Panc1 (cell line): ENCODE measurements at regions not wholly inside any gene's neighbourhood (a gene's known extent, or its start where the extent isn't known, plus 50 kb on each side); places are given as distances from the start of the nearest gene placed in this dataset.
"Not testable (repeated sequence)": the region's sequence is repeated elsewhere in the genome, so short reads cannot be mapped to it uniquely, and the experiment has no call there.

Experiments
- ATAC-seq: fragments of 200-7000 bp; cut with Tn5 transposase; 2 replicates; pipeline ENCODE4 v1.9.1; 2020; ENCODE audit warnings: mild to moderate bottlenecking, moderate library complexity
- BruUV-seq: library from RNA; stranded (reverse); fragments of 400-500 nt; replicated peaks from 2 replicates; lab custom pipeline; 2021; lab: Mats Ljungman, UMichigan
- CTCF ChIA-PET: fragments of 300-600 bp; sonication (Branson Sonifier 250); formaldehyde crosslinking; loops from one replicate; lab custom pipeline; 2022; ENCODE audit warnings: antibody characterized with exemption; lab: Charles Lee
- POLR2A ChIA-PET: fragments of 300-600 bp; sonication (Branson Sonifier 250); formaldehyde crosslinking; loops from one replicate; lab custom pipeline; 2022; ENCODE audit warnings: antibody characterized with exemption; lab: Charles Lee
- DNase-seq: peaks from one replicate; pipeline ENCODE4 v3.0.0-alpha.2; 2010; ENCODE audit warnings: low read depth, low spot score
- H3K27ac ChIP-seq: 2 replicates; pipeline ENCODE4 v1.5.1; 2011; ENCODE audit warnings: mild to moderate bottlenecking, low read length, inconsistent platforms
- H3K27me3 ChIP-seq: fragments of 200-500 bp; sonication (Bioruptor generic); 2 replicates; pipeline ENCODE4 v1.6.0; 2014; ENCODE audit warnings: low read length, inconsistent platforms; ENCODE audit not compliant: control insufficient read depth, insufficient read depth
- H3K36me3 ChIP-seq: fragments of 200-500 bp; sonication (Bioruptor generic); 2 replicates; pipeline ENCODE4 v1.5.1; 2014; ENCODE audit warnings: inconsistent platforms, mild to moderate bottlenecking, low read length, moderate library complexity; ENCODE audit not compliant: control insufficient read depth, insufficient read depth
- H3K4me1 ChIP-seq: 2 replicates; pipeline ENCODE4 v1.5.1; 2011; ENCODE audit warnings: inconsistent platforms, mild to moderate bottlenecking, low read length, moderate library complexity; ENCODE audit not compliant: control insufficient read depth, insufficient read depth
- H3K4me3 ChIP-seq, 2 experiments: 2 replicates each; pipeline ENCODE4 v1.5.1; 2011 to 2012; ENCODE audit warnings: low read depth in 2 of 2, low read length in 2 of 2, mild to moderate bottlenecking in 2 of 2, inconsistent platforms in 1 of 2, moderate library complexity in 1 of 2
- H3K9me3 ChIP-seq: fragments of 200-500 bp; sonication (Bioruptor generic); 2 replicates; pipeline ENCODE4 v1.5.1; 2014; ENCODE audit warnings: low read depth, mild to moderate bottlenecking, inconsistent platforms, low read length, moderate library complexity; ENCODE audit not compliant: control insufficient read depth, insufficient read depth
- POLR2AphosphoS5 ChIP-seq: IDR thresholded peaks from 2 replicates; pipeline ENCODE4 v1.6.1; 2012; ENCODE audit warnings: mild to moderate bottlenecking, low read depth, low read length, moderate library complexity
- REST ChIP-seq, 2 experiments: IDR thresholded peaks; 2 replicates each; pipeline ENCODE4 v1.6.1; 2011 to 2012; ENCODE audit warnings: low read depth in 2 of 2, control low read depth in 1 of 2, low read length in 1 of 2, mild to moderate bottlenecking in 1 of 2, moderate library complexity in 1 of 2; ENCODE audit not compliant: insufficient read depth in 1 of 2
- SIN3A ChIP-seq: IDR thresholded peaks from 2 replicates; pipeline ENCODE4 v1.6.1; 2012; ENCODE audit warnings: low read depth, mild to moderate bottlenecking, low read length, moderate library complexity, borderline replicate concordance; ENCODE audit not compliant: insufficient read depth
- TCF7L2 ChIP-seq: IDR thresholded peaks from 2 replicates; pipeline ENCODE4 v1.6.1; 2011; ENCODE audit warnings: mild to moderate bottlenecking, low read depth, low read length, inconsistent platforms
- in situ Hi-C: cut with HindIII; loops from 2 replicates; pipeline ENCODE4 v1.10.0; 2016; ENCODE audit warnings: low sequenced_read_pairs, low pct_unique_long_range_greater_than_20kb
- intact Hi-C: fragments of 100-400 bp; cut with micrococcal nuclease; formaldehyde crosslinking; loops from one replicate; pipeline ENCODE4 v1.10.0; 2022; ENCODE audit not compliant: unreplicated experiment
- TF ChIP-seq, protein P1 (sequence below): fragments of 450-650 bp; IDR thresholded peaks from 2 replicates; pipeline ENCODE4 v1.5.1; 2017; ENCODE audit warnings: mild to moderate bottlenecking

DNA sequence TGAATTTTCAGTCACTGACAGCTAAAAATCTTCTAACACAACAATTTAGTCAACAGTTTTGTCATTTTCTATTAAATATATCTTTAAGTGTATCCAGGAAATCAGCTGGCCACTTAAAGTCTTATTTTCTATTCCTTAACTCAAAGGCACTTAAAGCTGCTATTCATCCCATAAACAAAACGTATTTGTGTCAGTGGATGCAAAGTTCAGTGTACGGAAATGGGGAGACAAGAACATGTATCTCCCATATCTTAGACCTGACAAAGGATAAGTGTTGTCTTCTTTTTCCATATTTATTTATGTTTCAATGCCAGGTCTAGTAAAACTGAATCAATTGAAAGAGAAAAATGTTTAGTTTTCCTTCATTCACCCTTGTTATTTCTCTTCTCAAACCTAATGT lies 409.8 kb upstream of the KLHL1 start:
- Histone ChIP-seq H3K4me3 (no peak overlapping the region), H3K9me3 (no peaks in the 10 kb centered on the region), H3K4me1 (no peaks in the 10 kb centered on the region), H3K27me3 (no peaks in the 10 kb centered on the region), H3K36me3 (no peaks in the 10 kb centered on the region), H3K27ac (no peak overlapping the region)
- intact Hi-C loops = no loop called here
- in situ Hi-C loops = no loop called here
- ATAC-seq = no peak
- no TSS peak for BruUV-seq
- CTCF ChIA-PET = no interaction called here
- TF ChIP-seq SIN3A (no peak), REST (IDR thresholded peaks at IDR 0.05; ENCODE audit: insufficient read depth in 1 of 2, low read depth in 2 of 2, low read length in 1 of 2) (no peak), POLR2AphosphoS5 (no peak), TCF7L2 (no peak)
- TF ChIP-seq, protein P1, sequence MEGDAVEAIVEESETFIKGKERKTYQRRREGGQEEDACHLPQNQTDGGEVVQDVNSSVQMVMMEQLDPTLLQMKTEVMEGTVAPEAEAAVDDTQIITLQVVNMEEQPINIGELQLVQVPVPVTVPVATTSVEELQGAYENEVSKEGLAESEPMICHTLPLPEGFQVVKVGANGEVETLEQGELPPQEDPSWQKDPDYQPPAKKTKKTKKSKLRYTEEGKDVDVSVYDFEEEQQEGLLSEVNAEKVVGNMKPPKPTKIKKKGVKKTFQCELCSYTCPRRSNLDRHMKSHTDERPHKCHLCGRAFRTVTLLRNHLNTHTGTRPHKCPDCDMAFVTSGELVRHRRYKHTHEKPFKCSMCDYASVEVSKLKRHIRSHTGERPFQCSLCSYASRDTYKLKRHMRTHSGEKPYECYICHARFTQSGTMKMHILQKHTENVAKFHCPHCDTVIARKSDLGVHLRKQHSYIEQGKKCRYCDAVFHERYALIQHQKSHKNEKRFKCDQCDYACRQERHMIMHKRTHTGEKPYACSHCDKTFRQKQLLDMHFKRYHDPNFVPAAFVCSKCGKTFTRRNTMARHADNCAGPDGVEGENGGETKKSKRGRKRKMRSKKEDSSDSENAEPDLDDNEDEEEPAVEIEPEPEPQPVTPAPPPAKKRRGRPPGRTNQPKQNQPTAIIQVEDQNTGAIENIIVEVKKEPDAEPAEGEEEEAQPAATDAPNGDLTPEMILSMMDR = no peak
- DNase-seq = no peak
- POLR2A ChIA-PET = no interaction called here

DNA sequence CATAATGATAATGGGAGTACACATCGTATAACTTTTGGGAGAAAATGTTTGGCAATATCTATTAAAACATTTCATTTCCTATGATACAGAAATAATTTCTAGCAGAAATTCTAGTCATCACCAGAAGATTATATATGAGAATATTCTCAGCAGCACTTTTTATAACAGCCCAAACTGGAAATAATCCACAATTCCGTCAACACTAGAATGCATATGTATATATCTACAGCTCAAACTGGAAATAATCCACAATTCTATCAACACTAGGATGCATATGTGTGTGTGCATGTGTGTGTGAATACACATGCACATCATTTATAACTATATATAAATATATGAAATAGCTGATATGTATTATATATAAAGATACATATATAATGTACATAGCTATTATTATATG lies 408.0 kb upstream of the KLHL1 start:
- TF ChIP-seq, protein P1 = no peak
- TF ChIP-seq SIN3A (no peak), TCF7L2 (no peak), REST (IDR thresholded peaks at IDR 0.05; ENCODE audit: insufficient read depth in 1 of 2, low read depth in 2 of 2, low read length in 1 of 2) (no peak), POLR2AphosphoS5 (no peak)
- ChIA-PET POLR2A (no interaction called here), CTCF (no interaction called here)
- no peak overlapping the region for H3K27ac ChIP-seq
- no peaks in the 10 kb centered on the region for H3K9me3 ChIP-seq
- H3K27me3 ChIP-seq = no peaks in the 10 kb centered on the region
- in situ Hi-C loops (no loop called here), intact Hi-C loops (no loop called here)
- H3K4me3 ChIP-seq = no peak overlapping the region
- no peak for DNase-seq
- H3K4me1 ChIP-seq = no peaks in the 10 kb centered on the region
- BruUV-seq = no TSS peak
- H3K36me3 ChIP-seq = no peaks in the 10 kb centered on the region
- ATAC-seq = no peak

DNA sequence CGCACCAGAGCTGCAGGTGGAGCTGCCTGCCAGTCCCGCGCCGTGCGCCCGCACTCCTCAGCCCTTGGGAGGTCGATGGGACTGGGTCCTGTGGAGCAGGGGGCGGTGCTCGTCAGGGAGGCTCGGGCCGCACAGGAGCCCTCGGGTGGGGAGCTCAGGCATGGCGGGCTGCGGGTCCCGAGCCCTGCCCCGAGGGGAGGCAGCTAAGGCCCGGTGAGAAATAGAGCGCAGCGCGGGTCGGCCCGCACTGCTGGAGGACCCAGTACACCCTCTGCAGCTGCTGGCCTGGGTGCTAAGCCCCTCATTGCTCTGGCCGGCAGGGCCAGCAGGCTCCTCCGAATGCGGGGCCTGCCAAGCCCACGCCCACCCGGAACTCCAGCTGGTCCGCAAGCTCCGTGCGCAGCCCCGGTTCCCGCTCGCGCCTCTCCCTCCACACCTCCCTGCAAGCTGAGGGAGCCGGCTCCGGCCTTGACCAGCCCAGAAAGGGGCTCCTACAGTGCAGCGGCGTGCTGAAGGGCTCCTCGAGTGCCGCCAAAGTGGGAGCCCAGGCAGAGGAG lies 403.7 kb upstream of the KLHL1 start:
- H3K4me1 ChIP-seq, in situ Hi-C loops, CTCF ChIA-PET, H3K27me3 ChIP-seq, ATAC-seq, H3K9me3 ChIP-seq, H3K4me3 ChIP-seq, POLR2A ChIA-PET, BruUV-seq, H3K36me3 ChIP-seq, H3K27ac ChIP-seq, intact Hi-C loops, DNase-seq: not testable (repeated sequence)
